ENCODE measurements at regions not wholly inside any gene's neighbourhood (a gene's known extent, or its start where the extent isn't known, plus 50 kb on each side); places are given as distances from the start of the nearest gene placed in this dataset.
A peak's percentile ranks its signal among the peaks of the same experiment; 100 is the strongest.

DNA sequence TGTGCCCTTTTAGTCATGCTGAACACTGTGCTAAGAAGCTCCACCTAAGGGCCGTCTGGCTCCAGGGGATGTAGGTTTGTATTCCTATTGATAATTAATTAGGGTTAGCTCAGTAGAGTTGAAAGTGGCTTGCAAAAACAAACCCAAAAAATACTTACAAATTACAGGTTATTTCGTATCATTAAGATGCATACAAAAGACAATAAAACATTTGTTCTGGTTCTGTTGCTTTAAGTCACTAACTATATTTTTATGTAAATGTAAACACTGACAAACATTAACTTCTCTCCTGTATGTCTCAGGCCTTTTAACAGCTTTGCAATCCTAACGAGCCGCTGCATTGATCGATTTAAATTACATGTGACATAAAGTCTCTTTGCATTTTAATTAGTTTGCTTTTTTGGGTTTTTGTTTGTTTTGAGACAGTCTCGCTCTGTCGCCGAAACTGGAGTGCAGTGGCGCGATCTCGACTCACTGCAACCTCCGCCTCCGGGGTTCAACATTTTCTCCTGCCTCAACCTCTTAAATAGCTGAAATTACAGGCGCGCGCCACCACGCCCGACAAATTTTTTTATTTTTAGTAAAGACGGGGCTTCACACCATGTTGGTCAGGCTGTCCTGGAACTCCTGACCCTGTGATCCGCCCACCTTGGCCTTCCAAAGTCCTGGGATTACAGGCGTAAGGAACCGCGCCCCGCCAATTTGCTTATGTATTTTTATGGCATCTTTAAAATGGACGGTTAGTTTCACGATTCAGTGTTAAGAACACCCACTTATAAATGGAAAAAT, 110.9 kb downstream of the HFE start:
- DNase-seq: peak; percentile 28 to 48

GRCh38 chr6:26198722-26199056, 111.5 kb downstream of the HFE start:
- DNase-seq: peak; percentile 57 to 68

DNA sequence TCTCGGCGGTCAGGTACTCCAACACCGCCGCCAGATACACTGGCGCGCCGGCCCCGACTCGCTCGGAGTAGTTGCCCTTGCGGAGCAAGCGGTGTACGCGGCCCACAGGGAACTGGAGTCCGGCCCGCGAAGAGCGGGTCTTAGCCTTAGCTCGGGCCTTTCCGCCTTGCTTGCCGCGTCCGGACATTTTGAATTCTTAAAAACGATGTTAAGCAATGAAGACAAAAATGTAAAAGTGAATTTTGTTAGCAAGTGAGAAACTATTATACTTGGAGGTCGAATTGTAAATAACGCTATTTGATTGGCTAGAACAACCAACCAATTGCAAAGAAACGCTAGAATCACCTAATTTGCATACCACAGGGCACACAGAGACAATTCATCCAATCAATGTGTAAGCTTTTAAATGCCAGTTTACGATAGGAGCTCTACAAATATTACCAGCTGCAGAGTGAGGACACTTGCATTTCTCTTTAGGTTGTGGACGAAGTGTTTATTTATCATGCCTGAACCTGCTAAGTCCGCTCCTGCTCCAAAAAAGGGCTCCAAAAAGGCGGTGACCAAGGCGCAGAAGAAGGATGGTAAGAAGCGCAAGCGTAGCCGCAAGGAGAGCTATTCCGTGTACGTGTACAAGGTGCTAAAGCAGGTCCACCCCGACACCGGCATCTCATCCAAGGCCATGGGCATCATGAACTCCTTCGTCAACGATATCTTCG, 112.0 kb downstream of the HFE start:
- DNase-seq: peak; percentile 54 to 60

DNA sequence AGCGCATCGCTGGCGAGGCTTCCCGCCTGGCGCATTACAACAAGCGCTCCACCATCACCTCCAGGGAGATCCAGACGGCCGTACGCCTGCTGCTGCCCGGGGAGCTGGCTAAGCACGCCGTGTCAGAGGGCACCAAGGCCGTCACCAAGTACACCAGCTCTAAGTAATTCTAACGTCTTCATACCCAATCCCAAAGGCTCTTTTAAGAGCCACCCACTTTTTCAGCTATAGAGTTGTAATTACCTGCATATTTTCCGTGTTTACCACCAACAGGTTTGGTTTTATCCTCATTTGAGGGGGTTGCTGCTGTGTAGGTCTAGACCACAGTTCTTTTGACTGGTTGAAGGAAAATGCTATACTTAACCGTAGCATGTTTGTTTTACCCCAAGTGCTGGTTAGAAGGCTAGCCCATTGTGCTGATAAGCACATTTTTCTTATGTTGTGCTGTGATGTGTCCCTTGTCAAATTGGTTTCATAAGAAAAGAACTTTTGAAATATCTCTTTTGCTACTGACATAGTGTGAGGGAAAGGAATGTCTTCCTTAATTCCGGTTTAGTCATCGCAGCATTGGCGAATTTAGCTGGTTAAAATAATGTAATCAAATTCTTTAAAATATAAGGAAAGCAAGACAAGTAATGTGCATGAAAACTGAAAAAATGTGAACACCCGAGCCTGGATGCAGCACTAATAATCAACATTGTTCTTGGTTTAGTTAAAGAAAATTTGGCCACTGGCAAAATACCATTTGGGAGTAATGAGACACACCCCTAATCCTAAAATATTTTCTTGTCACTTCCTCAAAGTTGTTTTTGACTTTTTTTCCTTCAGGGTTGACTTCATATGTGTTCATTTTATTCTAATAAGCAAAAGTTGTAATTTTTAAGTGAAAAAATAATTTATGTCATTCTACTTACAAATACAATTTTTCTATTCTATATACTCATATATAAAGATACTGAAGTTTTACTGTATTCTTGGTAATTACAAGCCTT, 112.8 kb downstream of the HFE start:
- no peak for DNase-seq

- no peak for DNase-seq
Measured at GRCh38 chr6:26200918-26201721, 113.9 kb downstream of the HFE start.

DNA sequence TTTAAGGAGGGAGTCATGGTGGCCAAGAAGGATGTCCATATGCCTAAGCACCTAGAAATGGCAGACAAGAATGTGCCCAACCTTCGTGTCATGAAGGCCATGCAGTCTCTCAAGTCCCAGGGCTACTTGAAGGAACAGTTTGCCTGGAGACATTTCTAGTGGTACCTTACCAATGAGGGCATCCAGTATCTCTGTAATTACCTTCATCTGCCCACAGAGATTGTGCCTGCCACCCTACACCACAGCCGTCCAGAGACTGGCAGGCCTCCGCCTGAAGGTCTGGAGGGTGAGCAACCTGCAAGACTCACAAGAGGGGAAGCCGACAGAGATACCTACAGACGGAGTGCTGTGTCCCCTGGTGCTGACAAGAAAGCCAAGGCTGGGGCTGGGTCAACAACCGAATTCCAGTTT, 115.0 kb downstream of the HFE start:
- DNase-seq: no peak

- DNase-seq: no peak
Measured at GRCh38 chr6:26202811-26203583, 115.8 kb downstream of the HFE start.

- peak; percentile 76 to 78 for DNase-seq
Measured at GRCh38 chr6:26204332-26205160, 117.3 kb downstream of the HFE start.

GRCh38 chr6:26205161-26205624, 118.0 kb downstream of the HFE start:
- peak; percentile 58 to 65 for DNase-seq

GRCh38 chr6:26205625-26206574, 118.7 kb downstream of the HFE start:
- DNase-seq: no peak

DNA sequence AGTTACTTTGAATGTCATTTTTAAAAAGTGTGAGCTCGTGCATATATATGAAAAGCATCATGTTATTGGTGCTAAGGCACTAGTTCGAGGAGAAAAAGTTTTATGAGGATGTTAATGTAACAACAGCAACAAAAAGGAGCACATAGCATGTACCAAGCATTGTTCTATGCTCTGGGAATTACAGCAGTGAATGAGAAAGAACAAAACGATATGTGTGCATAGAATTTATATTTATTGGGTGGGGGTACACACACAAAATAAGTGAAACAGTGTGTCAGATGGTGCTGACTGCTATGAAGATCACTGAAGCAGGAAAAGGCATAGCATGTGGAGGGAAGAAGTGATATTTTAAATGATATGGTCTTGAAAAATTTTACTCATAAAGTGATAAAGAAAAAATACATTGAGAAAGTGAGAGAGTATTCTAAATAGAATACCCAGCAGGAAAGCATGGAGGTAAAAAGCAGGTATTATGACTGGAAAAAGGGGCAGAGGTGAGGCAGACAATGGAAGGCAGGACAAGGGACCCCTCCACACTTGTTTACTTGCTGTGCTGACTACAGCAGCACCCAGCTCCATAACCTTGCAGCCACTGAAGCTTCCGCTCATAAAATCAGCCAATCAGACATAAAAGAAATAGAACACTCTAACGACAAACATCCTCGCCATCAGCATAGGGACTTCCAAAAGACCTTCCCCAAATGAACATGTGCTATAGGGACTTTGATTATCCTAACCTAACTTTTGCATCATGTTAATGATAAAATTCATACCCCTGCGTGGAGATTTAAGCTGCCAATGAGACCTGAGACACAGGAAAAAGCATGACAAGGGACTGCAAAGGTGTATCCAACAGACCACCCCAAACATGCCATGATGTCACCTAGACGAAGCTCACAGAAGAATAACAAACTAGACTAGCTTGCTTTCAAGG, 119.9 kb downstream of the HFE start:
- no peak for DNase-seq

DNA sequence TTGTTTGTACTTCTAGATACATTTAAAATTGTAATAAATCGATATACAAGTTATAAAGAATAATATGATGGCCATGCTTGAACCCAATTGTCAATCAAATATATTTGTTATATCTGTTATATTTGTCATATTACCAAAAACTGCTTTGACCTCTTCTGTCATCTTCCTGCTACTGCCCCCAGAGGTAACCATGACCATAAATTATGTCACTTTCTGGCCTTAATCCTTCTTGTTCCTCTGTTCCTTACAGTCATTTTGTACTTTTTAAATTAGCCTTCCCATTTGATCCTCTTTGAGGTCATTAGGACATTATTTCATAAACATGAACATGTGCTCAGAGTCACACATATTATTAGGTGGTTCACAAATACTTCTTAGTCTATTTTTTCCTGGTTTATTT, 124.7 kb downstream of the HFE start:
- no peak for DNase-seq

DNA sequence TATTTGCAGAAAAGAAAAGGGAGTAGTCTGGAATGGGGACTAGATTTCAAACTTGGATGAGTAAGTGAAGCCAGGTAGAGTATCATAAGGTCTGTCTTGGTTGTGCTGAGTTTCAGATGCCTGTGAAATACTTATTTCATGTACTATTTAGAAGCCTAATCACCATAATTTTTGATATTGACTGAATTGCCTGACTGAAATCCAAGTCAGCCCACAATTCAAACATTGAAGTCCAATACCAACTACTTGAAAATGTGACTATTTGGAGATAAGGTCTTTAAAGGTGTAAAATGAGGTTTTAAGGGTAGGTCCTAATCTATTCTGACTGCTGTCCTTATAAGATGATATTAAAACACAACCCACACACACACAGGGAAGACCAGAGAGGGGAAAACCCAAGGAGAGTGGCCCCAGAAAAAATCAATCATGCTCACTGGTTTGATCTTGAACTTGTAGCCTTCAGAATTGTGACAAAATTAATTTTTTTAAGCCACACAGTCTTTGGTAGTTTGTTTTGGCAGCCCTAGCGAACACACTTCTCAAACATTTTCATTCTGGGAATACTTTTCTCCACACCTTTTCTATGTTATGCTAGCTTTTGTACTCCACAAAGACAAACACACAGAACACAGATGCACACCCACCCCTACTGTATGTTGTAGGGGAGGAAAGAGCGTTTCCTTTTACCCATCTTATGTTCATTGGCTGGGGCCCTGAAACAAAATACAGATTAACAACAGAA, 126.3 kb downstream of the HFE start:
- DNase-seq: no peak

DNA sequence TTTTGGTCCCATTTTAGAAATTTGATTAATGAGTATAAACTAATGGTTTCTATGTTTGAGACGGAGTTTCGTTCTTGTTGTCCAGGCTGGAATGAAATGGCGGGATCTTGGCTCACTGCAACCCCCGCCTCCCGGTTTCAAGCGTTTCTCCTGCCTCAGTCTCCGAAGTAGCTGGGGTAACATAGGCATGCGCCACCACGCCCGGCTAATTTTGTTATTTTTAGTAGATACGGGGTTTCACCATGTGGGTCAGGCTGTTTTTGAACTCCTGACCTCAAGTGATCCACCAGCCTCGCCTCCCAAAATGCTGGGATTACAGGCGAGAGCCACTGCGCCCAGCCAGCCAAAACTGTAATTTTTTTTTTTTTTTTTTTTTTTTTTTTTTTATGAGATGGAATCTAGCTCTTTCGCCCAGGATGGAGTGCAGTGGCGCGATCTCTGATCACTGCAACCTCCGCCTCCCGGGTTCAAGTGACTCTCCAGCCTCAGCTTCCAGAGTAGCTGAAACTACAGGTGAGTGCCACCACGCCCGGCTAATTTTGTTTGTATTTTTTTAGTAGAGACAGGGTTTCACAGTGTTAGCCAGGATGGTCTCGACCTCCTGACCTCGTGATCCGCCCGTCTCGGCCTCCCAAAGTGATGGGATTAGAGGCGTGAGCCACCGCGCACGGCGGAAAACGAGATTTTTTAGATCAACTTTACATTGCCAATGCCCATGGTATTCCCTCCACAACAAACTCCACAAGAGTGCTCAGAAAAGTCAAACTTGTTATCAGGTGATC, 127.8 kb downstream of the HFE start:
- no peak for DNase-seq

- DNase-seq: peak in 1 of 2 donors; percentile 42
Measured at GRCh38 chr6:26215585-26216358, 128.5 kb downstream of the HFE start.

All from stimulated activated CD4-positive, alpha-beta T cell treated with anti-CD3 and anti-CD28 coated beads, Interleukin-2, amount 100 ng/mL, for 48 hours (primary cell).